Neural progenitor cell (in vitro differentiated cells): ENCODE measurements at regions not wholly inside any gene's neighbourhood (a gene's known extent, or its start where the extent isn't known, plus 50 kb on each side); places are given as distances from the start of the nearest gene placed in this dataset.

Experiments
- EZH2phosphoT487 ChIP-seq: fragments of 200-600 bp; sonication (generic); IDR thresholded peaks from 2 replicates; pipeline ENCODE4 v1.6.1; 2017; ENCODE audit warnings: antibody characterized with exemption
- TF ChIP-seq, protein P1 (sequence below): fragments of 200-600 bp; sonication (generic); IDR thresholded peaks from 2 replicates; pipeline ENCODE4 v1.5.1; 2017; ENCODE audit warnings: antibody characterized with exemption, mild to moderate bottlenecking

DNA sequence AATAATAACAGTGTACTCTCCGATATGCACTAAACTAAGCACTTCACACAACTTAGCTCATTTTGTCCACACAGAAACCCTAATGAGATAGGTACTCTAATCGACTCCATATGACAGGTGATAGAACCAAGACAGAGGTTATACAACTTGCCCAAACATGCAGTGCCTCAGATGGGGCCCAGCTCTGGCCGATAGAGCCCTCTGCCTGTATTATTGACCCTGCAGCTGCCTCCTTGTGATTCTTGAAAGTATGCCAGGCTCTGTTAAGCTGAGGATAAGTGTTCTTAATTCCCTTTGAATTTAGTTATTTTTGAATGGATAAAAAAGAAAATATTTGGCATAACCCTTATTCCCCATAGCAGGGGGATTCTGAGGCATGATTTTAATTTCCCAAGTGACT, 78.5 kb downstream of the HMHB1 start:
- TF ChIP-seq, protein P1, sequence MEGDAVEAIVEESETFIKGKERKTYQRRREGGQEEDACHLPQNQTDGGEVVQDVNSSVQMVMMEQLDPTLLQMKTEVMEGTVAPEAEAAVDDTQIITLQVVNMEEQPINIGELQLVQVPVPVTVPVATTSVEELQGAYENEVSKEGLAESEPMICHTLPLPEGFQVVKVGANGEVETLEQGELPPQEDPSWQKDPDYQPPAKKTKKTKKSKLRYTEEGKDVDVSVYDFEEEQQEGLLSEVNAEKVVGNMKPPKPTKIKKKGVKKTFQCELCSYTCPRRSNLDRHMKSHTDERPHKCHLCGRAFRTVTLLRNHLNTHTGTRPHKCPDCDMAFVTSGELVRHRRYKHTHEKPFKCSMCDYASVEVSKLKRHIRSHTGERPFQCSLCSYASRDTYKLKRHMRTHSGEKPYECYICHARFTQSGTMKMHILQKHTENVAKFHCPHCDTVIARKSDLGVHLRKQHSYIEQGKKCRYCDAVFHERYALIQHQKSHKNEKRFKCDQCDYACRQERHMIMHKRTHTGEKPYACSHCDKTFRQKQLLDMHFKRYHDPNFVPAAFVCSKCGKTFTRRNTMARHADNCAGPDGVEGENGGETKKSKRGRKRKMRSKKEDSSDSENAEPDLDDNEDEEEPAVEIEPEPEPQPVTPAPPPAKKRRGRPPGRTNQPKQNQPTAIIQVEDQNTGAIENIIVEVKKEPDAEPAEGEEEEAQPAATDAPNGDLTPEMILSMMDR = no peak
- no peak for TF ChIP-seq EZH2phosphoT487
